K562 (cell line): ENCODE measurements at regions not wholly inside any gene's neighbourhood (a gene's known extent, or its start where the extent isn't known, plus 50 kb on each side); places are given as distances from the start of the nearest gene placed in this dataset.

Experiments used
- ATAC-seq: fragments of 200-7000 bp; cut with Tn5 transposase; 3 replicates; pipeline ENCODE4 v1.9.1; 2020; ENCODE audit warnings: moderate library complexity
- BruUV-seq: library from RNA; stranded (reverse); fragments of 400-500 nt; replicated peaks from 2 replicates; lab custom pipeline; 2021; lab: Mats Ljungman, UMichigan
- CTCF ChIA-PET: fragments of 300-600 bp; formaldehyde crosslinking; extraction: SDS; loops from one replicate; lab custom pipeline; 2021; ENCODE audit warnings: low intra/inter-chr PET ratio; lab: Yijun Ruan, JAX
- POLR2A ChIA-PET: fragments of 300-600, 350-650 bp; sonication (Branson Sonifier 250); formaldehyde crosslinking; extraction: SDS; loops from one replicate; lab custom pipeline; 2021; ENCODE audit warnings: antibody characterized with exemption, inconsistent platforms; lab: Yijun Ruan, JAX
- DNase-seq, 4 experiments: peaks; one replicate each; pipeline versions ENCODE4 v3.0.0 to v3.0.0-alpha.2; 2011 to 2018; ENCODE audit warnings: low spot score in 3 of 4, mixed read lengths in 3 of 4; ENCODE audit errors: extremely low read depth in 1 of 4
- FAIRE-seq: peaks from 2 replicates; lab custom pipeline; 2011; peaks lifted over from hg19 to GRCh38; lab: Jason Lieb, UNC
- H2AFZ ChIP-seq: 2 replicates; pipeline ENCODE4 v1.6.0; 2011; ENCODE audit warnings: low read depth, low read length, control low read depth, inconsistent platforms
- H3K27ac ChIP-seq: fragments of 200-600 bp; 3 replicates; pipeline ENCODE4 v1.8.0; 2011; ENCODE audit warnings: low read depth, mild to moderate bottlenecking, control low read depth, inconsistent platforms, low read length, moderate library complexity, mixed read lengths; ENCODE audit errors: extremely low read depth
- H3K27me3 ChIP-seq, 2 experiments: fragments of 300-600 bp in 1 of 2; 2 replicates in 1 of 2; 3 replicates in 1 of 2; pipeline versions ENCODE4 v1.6.0 to v1.8.0; 2011; ENCODE audit warnings: inconsistent platforms in 2 of 2, low read length in 2 of 2, mild to moderate bottlenecking in 1 of 2, mixed read lengths in 1 of 2, moderate library complexity in 1 of 2; ENCODE audit not compliant: control insufficient read depth in 2 of 2, insufficient read depth in 2 of 2
- H3K36me3 ChIP-seq: fragments of 300-600 bp; 3 replicates; pipeline ENCODE4 v1.8.0; 2011; ENCODE audit warnings: mild to moderate bottlenecking, low read length, inconsistent platforms; ENCODE audit not compliant: control insufficient read depth, insufficient read depth
- H3K4me1 ChIP-seq, 2 experiments: fragments of 200-600 bp in 1 of 2; replicated peaks in 1 of 2; 2 replicates in 1 of 2; 3 replicates in 1 of 2; pipeline versions ENCODE4 v1.5.1 to v1.8.0; 2011; ENCODE audit warnings: inconsistent platforms in 2 of 2, low read length in 2 of 2, mild to moderate bottlenecking in 1 of 2, mixed read lengths in 1 of 2, moderate library complexity in 1 of 2; ENCODE audit not compliant: control insufficient read depth in 2 of 2, insufficient read depth in 2 of 2
- H3K4me2 ChIP-seq: 2 replicates; pipeline ENCODE4 v1.6.1; 2011; ENCODE audit warnings: low read length, control low read depth, inconsistent platforms, mixed read lengths; ENCODE audit not compliant: insufficient read depth
- H3K4me3 ChIP-seq: fragments of 200-600 bp; sonication (generic), shearing (Covaris generic); 2 replicates; pipeline ENCODE4 v1.5.1; 2016; ENCODE audit warnings: control low read depth, inconsistent platforms
- H3K79me2 ChIP-seq: fragments of 200-600 bp; 3 replicates; pipeline ENCODE4 v1.8.0; 2011; ENCODE audit warnings: low read length, inconsistent platforms; ENCODE audit not compliant: control insufficient read depth, insufficient read depth
- H3K9ac ChIP-seq, 2 experiments: 2 replicates each; pipeline versions ENCODE4 v1.6.0 to v1.6.1; 2011; ENCODE audit warnings: low read depth in 2 of 2, low read length in 2 of 2, control low read depth in 1 of 2, inconsistent platforms in 1 of 2, mild to moderate bottlenecking in 1 of 2, mixed read lengths in 1 of 2; ENCODE audit not compliant: insufficient read depth in 1 of 2
- H3K9me1 ChIP-seq: one replicate; pipeline ENCODE4 v1.6.0; 2011; ENCODE audit warnings: inconsistent platforms, mild to moderate bottlenecking, low read length, moderate library complexity; ENCODE audit not compliant: control insufficient read depth, insufficient read depth
- H3K9me3 ChIP-seq: replicated peaks from 2 replicates; pipeline ENCODE4 v1.5.1; 2011; ENCODE audit warnings: low read depth, low read length, inconsistent platforms; ENCODE audit not compliant: control insufficient read depth, insufficient read depth
- H4K20me1 ChIP-seq: replicated peaks from 2 replicates; pipeline ENCODE4 v1.6.1; 2011; ENCODE audit warnings: low read length, inconsistent platforms, mixed read lengths; ENCODE audit not compliant: control insufficient read depth, insufficient read depth
- CBFA2T3 ChIP-seq: fragments of 450-650 bp; IDR thresholded peaks from 2 replicates; pipeline ENCODE4 v1.6.1; 2017
- HOXB6 ChIP-seq: fragments of 250-450 bp; sonication (Bioruptor Pico); IDR thresholded peaks from 2 replicates; pipeline ENCODE4 v1.5.1; 2022; ENCODE audit warnings: mild to moderate bottlenecking, borderline replicate concordance
- MTA2 ChIP-seq: fragments of 450-650 bp; IDR thresholded peaks from 2 replicates; pipeline ENCODE4 v1.6.1; 2016; ENCODE audit warnings: low read depth
- NCOA1 ChIP-seq: fragments of 450-650 bp; IDR thresholded peaks from 2 replicates; pipeline ENCODE4 v1.6.1; 2016; ENCODE audit warnings: low read depth
- PCBP1 ChIP-seq: fragments of 200-400 bp; formaldehyde crosslinking; IDR thresholded peaks from 2 replicates; pipeline ENCODE4 v1.6.1; 2018; ENCODE audit warnings: mild to moderate bottlenecking, low read depth, low read length; ENCODE audit not compliant: poor library complexity, severe bottlenecking
- PYGO2 ChIP-seq: fragments of 450-650 bp; IDR thresholded peaks from 2 replicates; pipeline ENCODE4 v1.6.1; 2016; ENCODE audit warnings: mild to moderate bottlenecking, missing genetic modification characterization, moderate library complexity, missing compliant biosample characterization
- SRSF7 ChIP-seq: fragments of 200-400 bp; formaldehyde crosslinking; optimal IDR thresholded peaks from 2 replicates; pipeline ENCODE3; 2017; ENCODE audit warnings: mild to moderate bottlenecking, low read depth, low read length
- TCF7L2 ChIP-seq: fragments of 150-350 bp; IDR thresholded peaks from 2 replicates; pipeline ENCODE4 v1.6.1; 2016; ENCODE audit warnings: low read depth, mild to moderate bottlenecking, low read length, moderate library complexity
- ZNF41 ChIP-seq: fragments of 250-450 bp; sonication (Bioruptor Pico); conservative IDR thresholded peaks from 2 replicates; pipeline ENCODE4 v1.4.0; 2020; ENCODE audit warnings: mild to moderate bottlenecking
- ZNF76 ChIP-seq: fragments of 250-450 bp; sonication (Bioruptor Pico); IDR thresholded peaks from 2 replicates; pipeline ENCODE4 v1.4.0; 2020; ENCODE audit warnings: mild to moderate bottlenecking, moderate library complexity, borderline replicate concordance
- ZSCAN32 ChIP-seq: fragments of 450-650 bp; formaldehyde crosslinking; IDR thresholded peaks from 2 replicates; pipeline ENCODE4 v1.4.0; 2020; ENCODE audit warnings: mild to moderate bottlenecking, moderate library complexity
- WGBS: fragments of 100-300 bp; shearing (Covaris generic); methylation state at CpG from one replicate; pipeline ENCODE4 v1.1.6; 2016; ENCODE audit warnings: low coverage, mixed read lengths; ENCODE audit not compliant: insufficient coverage; ENCODE audit errors: missing lambda C conversion rate; 5-methylcytosine and 5-hydroxymethylcytosine counted together
- in situ Hi-C: fragments of 300-500 bp; cut with MboI; formaldehyde crosslinking; loops from 4 replicates; pipeline ENCODE4 v1.15.0; 2018; ENCODE audit warnings: inconsistent platforms, mixed read lengths
- intact Hi-C: fragments of 100-400 bp; cut with micrococcal nuclease; formaldehyde crosslinking; loops from 2 replicates; pipeline ENCODE4 v1.14.2; 2022
- TF ChIP-seq, protein P1 (sequence below): fragments of 250-450 bp; sonication (Bioruptor Pico); IDR thresholded peaks from 2 replicates; pipeline ENCODE4 v1.8.0; 2022; ENCODE audit warnings: moderate library complexity, mild to moderate bottlenecking, inconsistent platforms
- TF ChIP-seq, protein P2 (sequence below): fragments of 450-650 bp; IDR thresholded peaks from 2 replicates; pipeline ENCODE4 v1.6.1; 2017; ENCODE audit warnings: mild to moderate bottlenecking, moderate library complexity

DNA sequence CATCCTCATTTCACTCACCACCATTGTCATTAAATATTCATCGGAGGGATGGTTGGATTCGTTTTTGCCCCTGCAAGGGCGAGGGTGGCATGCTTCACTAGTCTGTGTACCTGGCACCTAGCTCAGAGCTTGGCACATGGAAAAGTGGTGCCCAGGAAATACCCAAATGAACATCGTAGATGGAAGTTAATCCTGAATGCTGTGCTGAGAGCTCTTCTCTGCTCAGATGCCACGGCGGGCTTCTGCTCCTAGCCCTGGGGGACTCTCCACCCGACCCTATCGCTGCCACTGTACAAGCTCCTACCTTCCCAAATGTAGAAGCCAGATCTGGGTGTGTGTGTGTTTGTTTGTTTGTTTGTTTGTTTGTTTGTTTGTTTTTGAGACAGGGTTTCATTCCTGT is 113.0 kb upstream of the ZNF507 start:
- BruUV-seq = no TSS peak
- ChIA-PET POLR2A (interaction anchor here (0.6 kb wide), 2 partner anchors 348 to 1369 kb away, joined by 3 to 4 read pairs; partner anchors contain the start of gene PDCD5), CTCF (no interaction called here)
- ATAC-seq (no peak), DNase-seq (no peak), FAIRE-seq (no peak)
- Histone ChIP-seq H3K9ac (no peak overlapping the region), H3K27me3 (peaks cover 5 to 38% of the 10 kb centered on the region in 2 experiments; a peak in 4 of 5 replicates), H3K9me1 (no peaks in the 10 kb centered on the region), H3K79me2 (no peaks in the 10 kb centered on the region), H3K4me3 (no peak overlapping the region), H3K9me3 (no peaks in the 10 kb centered on the region), H3K27ac (no peak overlapping the region), H4K20me1 (no peaks in the 10 kb centered on the region; the same call in 1 of the 2 replicates), H3K4me2 (no peak overlapping the region), H3K36me3 (no peaks in the 10 kb centered on the region), H3K4me1 (no peaks in the 10 kb centered on the region), H2AFZ (no peak overlapping the region)
- TF ChIP-seq MTA2 (no peak), TCF7L2 (no peak), ZNF41 (no peak), SRSF7 (no peak), PYGO2 (tag) (no peak), ZNF76 (no peak), ZSCAN32 (no peak), PCBP1 (no peak), HOXB6 (CRISPR knock-in tag) (no peak), CBFA2T3 (no peak), NCOA1 (no peak)
- TF ChIP-seq, protein P1, sequence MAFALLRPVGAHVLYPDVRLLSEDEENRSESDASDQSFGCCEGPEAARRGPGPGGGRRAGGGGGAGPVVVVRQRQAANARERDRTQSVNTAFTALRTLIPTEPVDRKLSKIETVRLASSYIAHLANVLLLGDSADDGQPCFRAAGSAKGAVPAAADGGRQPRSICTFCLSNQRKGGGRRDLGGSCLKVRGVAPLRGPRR (CRISPR knock-in tag) = no peak
- TF ChIP-seq, protein P2, sequence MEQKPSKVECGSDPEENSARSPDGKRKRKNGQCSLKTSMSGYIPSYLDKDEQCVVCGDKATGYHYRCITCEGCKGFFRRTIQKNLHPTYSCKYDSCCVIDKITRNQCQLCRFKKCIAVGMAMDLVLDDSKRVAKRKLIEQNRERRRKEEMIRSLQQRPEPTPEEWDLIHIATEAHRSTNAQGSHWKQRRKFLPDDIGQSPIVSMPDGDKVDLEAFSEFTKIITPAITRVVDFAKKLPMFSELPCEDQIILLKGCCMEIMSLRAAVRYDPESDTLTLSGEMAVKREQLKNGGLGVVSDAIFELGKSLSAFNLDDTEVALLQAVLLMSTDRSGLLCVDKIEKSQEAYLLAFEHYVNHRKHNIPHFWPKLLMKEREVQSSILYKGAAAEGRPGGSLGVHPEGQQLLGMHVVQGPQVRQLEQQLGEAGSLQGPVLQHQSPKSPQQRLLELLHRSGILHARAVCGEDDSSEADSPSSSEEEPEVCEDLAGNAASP = no peak
- intact Hi-C loops (no loop called here), in situ Hi-C loops (no loop called here)
- WGBS = 0% methylated on average over 8 of the region's 8 CpGs
